ENCODE measurements at regions not wholly inside any gene's neighbourhood (a gene's known extent, or its start where the extent isn't known, plus 50 kb on each side); places are given as distances from the start of the nearest gene placed in this dataset.

- TF ChIP-seq CTCF (conservative IDR thresholded peaks at IDR 0.05) (no peak), ZFX (IDR thresholded peaks at IDR 0.05) (no peak)
Measured at GRCh38 chr1:8104278-8105236, 78.4 kb upstream of the ERRFI1 start.
